Right renal cortex interstitium (tissue), 3 donors: ENCODE measurements at regions not wholly inside any gene's neighbourhood (a gene's known extent, or its start where the extent isn't known, plus 50 kb on each side); places are given as distances from the start of the nearest gene placed in this dataset.

ENCODE experiments used
- DNase-seq, 3 donors: peaks; one replicate each; pipeline ENCODE4 v3.0.0-alpha.2; 2013; ENCODE audit warnings: low read depth in 3 of 3, low spot score in 2 of 3

- DNase-seq: no peak
These were observed 60.9 kb upstream of the TMEM17 start for GRCh38 chr2:62566847-62567246.

GRCh38 chr2:62565309-62565908 lies 59.4 kb upstream of the TMEM17 start:
- DNase-seq: no peak

GRCh38 chr2:62564380-62565137 lies 58.6 kb upstream of the TMEM17 start:
- no peak for DNase-seq

- DNase-seq: no peak
These were observed 55.6 kb upstream of the TMEM17 start for GRCh38 chr2:62561586-62561985.

- DNase-seq: no peak
These were observed 53.6 kb upstream of the TMEM17 start for GRCh38 chr2:62559582-62559981.

GRCh38 chr2:62558743-62559142 lies 52.7 kb upstream of the TMEM17 start:
- DNase-seq: no peak

- no peak for DNase-seq
These were observed 50.1 kb upstream of the TMEM17 start for GRCh38 chr2:62556086-62556485.
